C4-2B (cell line): ENCODE measurements at regions not wholly inside any gene's neighbourhood (a gene's known extent, or its start where the extent isn't known, plus 50 kb on each side); places are given as distances from the start of the nearest gene placed in this dataset.

Experiments
- CTCF ChIP-seq: fragments of 450-650 bp; conservative IDR thresholded peaks from 2 replicates; pipeline ENCODE4 v1.5.1; 2017; ENCODE audit warnings: mild to moderate bottlenecking
- ZFX ChIP-seq: fragments of 450-650 bp; IDR thresholded peaks from 2 replicates; pipeline ENCODE4 v1.6.1; 2017

- TF ChIP-seq CTCF (no peak), ZFX (no peak)
Measured at GRCh38 chr15:70516408-70517193, 246.8 kb downstream of the UACA start.
